ENCODE measurements at regions not wholly inside any gene's neighbourhood (a gene's known extent, or its start where the extent isn't known, plus 50 kb on each side); places are given as distances from the start of the nearest gene placed in this dataset.

DNA sequence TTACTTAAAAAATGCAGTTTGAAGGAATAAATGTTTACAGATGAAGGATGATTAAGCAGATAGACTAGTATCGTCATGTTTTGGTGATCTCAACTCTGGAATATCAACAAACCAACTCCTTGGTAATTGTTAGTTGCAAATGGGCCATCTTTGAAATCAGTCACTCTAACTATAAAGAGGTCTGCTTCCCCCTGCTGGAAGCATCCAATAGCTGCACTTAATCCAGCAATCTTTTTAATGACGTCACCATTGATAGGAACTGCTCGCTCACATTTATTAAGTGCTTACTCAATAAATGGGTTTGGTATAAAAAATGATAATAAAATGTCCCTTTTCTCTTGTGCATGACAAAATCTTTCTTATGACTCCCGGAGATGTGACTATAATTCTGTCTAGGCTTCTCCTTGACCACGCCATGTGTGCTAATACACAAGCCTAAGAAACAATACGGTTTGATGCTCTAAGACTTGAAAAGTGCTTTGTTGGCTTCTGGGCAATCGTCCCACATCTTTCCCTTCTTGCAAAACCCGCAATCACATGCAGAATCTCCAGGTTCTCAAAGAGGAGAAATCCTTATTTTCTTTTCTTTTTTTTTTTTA is 227.6 kb upstream of the POU1F1 start:
- Histone ChIP-seq H3K9me1 (ENCODE audit: control insufficient read depth, extremely low read depth, insufficient read depth, low read length) (no peaks in the 10 kb centered on the region), H2AFZ (ENCODE audit: control insufficient read depth, low read length) (no peak overlapping the region), H3K9me3 (ENCODE audit: control insufficient read depth, low read depth, low read length) (no peaks in the 10 kb centered on the region), H3K36me3 (ENCODE audit: control insufficient read depth in 2 of 2, extremely low read depth in 1 of 2, insufficient read depth in 2 of 2, low read length in 2 of 2) (no peaks in the 10 kb centered on the region), H3K4me3 (ENCODE audit: control insufficient read depth in 2 of 3, extremely low read depth in 1 of 3, insufficient read depth in 2 of 3, low read depth in 1 of 3, low read length in 3 of 3) (no peak overlapping the region), H4K20me1 (ENCODE audit: control insufficient read depth, extremely low read depth, insufficient read depth, low read length) (no peaks in the 10 kb centered on the region), H3K9ac (ENCODE audit: control insufficient read depth, extremely low read depth, insufficient read depth, low read length) (no peak overlapping the region), H3K27me3 (ENCODE audit: control insufficient read depth, extremely low read depth, insufficient read depth, low read length) (no peaks in the 10 kb centered on the region), H3K27ac (ENCODE audit: control insufficient read depth, insufficient read depth, low read length) (no peak overlapping the region), H3K79me2 (ENCODE audit: control insufficient read depth, insufficient read depth, low read length) (no peaks in the 10 kb centered on the region), H3K4me2 (ENCODE audit: control insufficient read depth, extremely low read depth, insufficient read depth, low read depth, low read length) (no peak overlapping the region), H3K4me1 (ENCODE audit: control insufficient read depth, extremely low read depth, insufficient read depth, low read length) (no peaks in the 10 kb centered on the region)
- FAIRE-seq (peak; percentile 76), DNase-seq (ENCODE audit: low read depth, low spot score) (peak; percentile 9)
- TF ChIP-seq EZH2 (IDR thresholded peaks at IDR 0.05; ENCODE audit: low read length): no peak
- TF ChIP-seq, protein P1, sequence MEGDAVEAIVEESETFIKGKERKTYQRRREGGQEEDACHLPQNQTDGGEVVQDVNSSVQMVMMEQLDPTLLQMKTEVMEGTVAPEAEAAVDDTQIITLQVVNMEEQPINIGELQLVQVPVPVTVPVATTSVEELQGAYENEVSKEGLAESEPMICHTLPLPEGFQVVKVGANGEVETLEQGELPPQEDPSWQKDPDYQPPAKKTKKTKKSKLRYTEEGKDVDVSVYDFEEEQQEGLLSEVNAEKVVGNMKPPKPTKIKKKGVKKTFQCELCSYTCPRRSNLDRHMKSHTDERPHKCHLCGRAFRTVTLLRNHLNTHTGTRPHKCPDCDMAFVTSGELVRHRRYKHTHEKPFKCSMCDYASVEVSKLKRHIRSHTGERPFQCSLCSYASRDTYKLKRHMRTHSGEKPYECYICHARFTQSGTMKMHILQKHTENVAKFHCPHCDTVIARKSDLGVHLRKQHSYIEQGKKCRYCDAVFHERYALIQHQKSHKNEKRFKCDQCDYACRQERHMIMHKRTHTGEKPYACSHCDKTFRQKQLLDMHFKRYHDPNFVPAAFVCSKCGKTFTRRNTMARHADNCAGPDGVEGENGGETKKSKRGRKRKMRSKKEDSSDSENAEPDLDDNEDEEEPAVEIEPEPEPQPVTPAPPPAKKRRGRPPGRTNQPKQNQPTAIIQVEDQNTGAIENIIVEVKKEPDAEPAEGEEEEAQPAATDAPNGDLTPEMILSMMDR (optimal IDR thresholded peaks at IDR 0.05 in 1 of 3, IDR thresholded peaks at IDR 0.05 in 1 of 3, conservative IDR thresholded peaks at IDR 0.05 in 1 of 3; ENCODE audit: extremely low read depth in 1 of 3, insufficient read depth in 2 of 3, low read length in 3 of 3): peak; percentile 52 to 70 (median 68)
- dilution Hi-C loops (cut with MboI; ENCODE audit: extremely low pct_ligation_motif_present, low sequenced_read_pairs): loop anchor here (25.0 kb wide), 1 partner anchor 508 kb away; no protein-coding TSS in a partner anchor

DNA sequence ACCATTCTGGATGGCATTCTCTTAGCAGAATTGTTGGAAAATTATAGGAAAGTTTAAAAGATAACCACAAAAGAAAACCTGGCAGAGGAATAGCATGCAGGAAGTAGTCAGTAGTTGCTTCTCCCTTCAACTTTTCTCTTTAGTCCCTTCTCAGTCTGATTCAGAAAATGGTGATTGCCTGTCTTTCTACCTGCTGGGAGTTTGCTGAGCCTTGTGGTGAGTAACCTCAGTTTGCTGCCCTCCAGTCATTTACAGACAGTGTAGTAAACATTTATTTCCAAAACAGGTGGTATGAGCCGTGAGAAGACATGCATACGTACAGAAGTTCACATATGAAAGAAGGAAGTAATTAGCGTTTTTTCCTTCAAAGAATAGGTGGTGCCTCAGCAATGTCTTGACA is 224.7 kb upstream of the POU1F1 start:
- FAIRE-seq (no peak), DNase-seq (ENCODE audit: low read depth, low spot score) (no peak)
- no peak overlapping the region for H3K4me3 ChIP-seq (ENCODE audit: control insufficient read depth in 2 of 3, extremely low read depth in 1 of 3, insufficient read depth in 2 of 3, low read depth in 1 of 3, low read length in 3 of 3)
- no peak overlapping the region for H3K27ac ChIP-seq (ENCODE audit: control insufficient read depth, insufficient read depth, low read length)
- no peaks in the 10 kb centered on the region for H3K36me3 ChIP-seq (ENCODE audit: control insufficient read depth in 2 of 2, extremely low read depth in 1 of 2, insufficient read depth in 2 of 2, low read length in 2 of 2)
- H3K27me3 ChIP-seq (ENCODE audit: control insufficient read depth, extremely low read depth, insufficient read depth, low read length): no peaks in the 10 kb centered on the region
- H3K9me1 ChIP-seq (ENCODE audit: control insufficient read depth, extremely low read depth, insufficient read depth, low read length): no peaks in the 10 kb centered on the region
- H4K20me1 ChIP-seq (ENCODE audit: control insufficient read depth, extremely low read depth, insufficient read depth, low read length): no peaks in the 10 kb centered on the region
- no peaks in the 10 kb centered on the region for H3K9me3 ChIP-seq (ENCODE audit: control insufficient read depth, low read depth, low read length)
- TF ChIP-seq, protein P1 (optimal IDR thresholded peaks at IDR 0.05 in 1 of 3, IDR thresholded peaks at IDR 0.05 in 1 of 3, conservative IDR thresholded peaks at IDR 0.05 in 1 of 3; ENCODE audit: extremely low read depth in 1 of 3, insufficient read depth in 2 of 3, low read length in 3 of 3): no peak
- no peak for TF ChIP-seq EZH2 (IDR thresholded peaks at IDR 0.05; ENCODE audit: low read length)
- no peak overlapping the region for H2AFZ ChIP-seq (ENCODE audit: control insufficient read depth, low read length)
- no peak overlapping the region for H3K9ac ChIP-seq (ENCODE audit: control insufficient read depth, extremely low read depth, insufficient read depth, low read length)
- H3K4me2 ChIP-seq (ENCODE audit: control insufficient read depth, extremely low read depth, insufficient read depth, low read depth, low read length): no peak overlapping the region
- dilution Hi-C loops (cut with MboI; ENCODE audit: extremely low pct_ligation_motif_present, low sequenced_read_pairs): loop anchor here (25.0 kb wide), 1 partner anchor 511 kb away; no protein-coding TSS in a partner anchor
- no peaks in the 10 kb centered on the region for H3K4me1 ChIP-seq (ENCODE audit: control insufficient read depth, extremely low read depth, insufficient read depth, low read length)
- no peaks in the 10 kb centered on the region for H3K79me2 ChIP-seq (ENCODE audit: control insufficient read depth, insufficient read depth, low read length)

Data from keratinocyte (primary cell).